Mucosa of descending colon (tissue), 3 donors: ENCODE measurements at regions not wholly inside any gene's neighbourhood (a gene's known extent, or its start where the extent isn't known, plus 50 kb on each side); places are given as distances from the start of the nearest gene placed in this dataset.

Experiments used
- ATAC-seq: fragments of 200-7000 bp; cut with Tn5 transposase; one replicate; pipeline ENCODE4 v1.9.1; 2020; ENCODE audit warnings: mild to moderate bottlenecking, moderate library complexity
- DNase-seq, 3 donors: peaks; one replicate each; pipeline ENCODE4 v3.0.0-alpha.2; 2020
- H3K36me3 ChIP-seq: fragments of 200-600 bp; one replicate; pipeline ENCODE4 v1.8.0; 2021; ENCODE audit warnings: low read depth, mild to moderate bottlenecking
- H3K4me1 ChIP-seq: fragments of 200-600 bp; one replicate; pipeline ENCODE4 v1.8.0; 2021; ENCODE audit warnings: low read depth, mild to moderate bottlenecking
- H3K4me3 ChIP-seq: fragments of 200-600 bp; one replicate; pipeline ENCODE4 v1.8.0; 2021; ENCODE audit warnings: mild to moderate bottlenecking
- H3K9me3 ChIP-seq: fragments of 200-600 bp; one replicate; pipeline ENCODE4 v1.8.0; 2021; ENCODE audit warnings: mild to moderate bottlenecking
- intact Hi-C, 2 donors: fragments of 100-400 bp; cut with DNase I in 1 of 2; cut with micrococcal nuclease in 1 of 2; formaldehyde crosslinking; loops; one replicate each; pipeline versions ENCODE4 v1.11.0 to v1.11.1; 2022; cut with DNase I, micrococcal nuclease
- TF ChIP-seq, protein P1 (sequence below): fragments of 200-600 bp; IDR thresholded peaks from one replicate; pipeline ENCODE4 v1.8.0; 2022; ENCODE audit warnings: antibody characterized with exemption, mild to moderate bottlenecking
- donor health status: DM: no; HTN: no; CAD: no; lungs with moderate emphysema.
- donor health status: DM: no; HTN: no; CAD: no.
- donor health status: DM: no; HTN: yes; CAD: no.

DNA sequence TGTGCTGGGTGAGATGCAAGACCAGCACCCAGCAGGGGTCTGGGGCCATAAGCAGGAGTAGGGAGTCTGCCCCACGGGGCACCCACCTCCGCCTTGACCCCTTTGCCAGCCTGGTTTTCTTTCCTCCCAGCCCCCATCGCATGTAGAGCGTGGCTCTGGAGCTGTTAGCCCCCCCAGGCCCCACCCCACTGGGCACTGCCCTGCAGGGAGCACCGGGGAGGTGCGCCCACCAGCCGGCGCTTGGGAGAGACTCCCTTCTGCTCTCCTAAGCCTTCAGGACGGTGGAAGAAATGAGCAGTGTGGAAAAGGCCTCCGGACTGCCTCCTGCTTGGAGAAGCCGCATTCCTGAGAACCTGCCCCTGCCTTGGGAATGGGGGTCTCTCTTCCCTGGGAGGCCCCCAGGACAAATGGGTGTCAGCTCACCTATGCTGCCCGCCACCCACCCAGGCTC lies 186.2 kb downstream of the IRF8 start:
- no peaks in the 10 kb centered on the region for H3K36me3 ChIP-seq
- TF ChIP-seq, protein P1, sequence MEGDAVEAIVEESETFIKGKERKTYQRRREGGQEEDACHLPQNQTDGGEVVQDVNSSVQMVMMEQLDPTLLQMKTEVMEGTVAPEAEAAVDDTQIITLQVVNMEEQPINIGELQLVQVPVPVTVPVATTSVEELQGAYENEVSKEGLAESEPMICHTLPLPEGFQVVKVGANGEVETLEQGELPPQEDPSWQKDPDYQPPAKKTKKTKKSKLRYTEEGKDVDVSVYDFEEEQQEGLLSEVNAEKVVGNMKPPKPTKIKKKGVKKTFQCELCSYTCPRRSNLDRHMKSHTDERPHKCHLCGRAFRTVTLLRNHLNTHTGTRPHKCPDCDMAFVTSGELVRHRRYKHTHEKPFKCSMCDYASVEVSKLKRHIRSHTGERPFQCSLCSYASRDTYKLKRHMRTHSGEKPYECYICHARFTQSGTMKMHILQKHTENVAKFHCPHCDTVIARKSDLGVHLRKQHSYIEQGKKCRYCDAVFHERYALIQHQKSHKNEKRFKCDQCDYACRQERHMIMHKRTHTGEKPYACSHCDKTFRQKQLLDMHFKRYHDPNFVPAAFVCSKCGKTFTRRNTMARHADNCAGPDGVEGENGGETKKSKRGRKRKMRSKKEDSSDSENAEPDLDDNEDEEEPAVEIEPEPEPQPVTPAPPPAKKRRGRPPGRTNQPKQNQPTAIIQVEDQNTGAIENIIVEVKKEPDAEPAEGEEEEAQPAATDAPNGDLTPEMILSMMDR: no peak
- no peak overlapping the region for H3K4me3 ChIP-seq
- H3K9me3 ChIP-seq: no peaks in the 10 kb centered on the region
- no peak for DNase-seq
- intact Hi-C loops: no loop called here
- ATAC-seq: no peak
- H3K4me1 ChIP-seq: no peaks in the 10 kb centered on the region

DNA sequence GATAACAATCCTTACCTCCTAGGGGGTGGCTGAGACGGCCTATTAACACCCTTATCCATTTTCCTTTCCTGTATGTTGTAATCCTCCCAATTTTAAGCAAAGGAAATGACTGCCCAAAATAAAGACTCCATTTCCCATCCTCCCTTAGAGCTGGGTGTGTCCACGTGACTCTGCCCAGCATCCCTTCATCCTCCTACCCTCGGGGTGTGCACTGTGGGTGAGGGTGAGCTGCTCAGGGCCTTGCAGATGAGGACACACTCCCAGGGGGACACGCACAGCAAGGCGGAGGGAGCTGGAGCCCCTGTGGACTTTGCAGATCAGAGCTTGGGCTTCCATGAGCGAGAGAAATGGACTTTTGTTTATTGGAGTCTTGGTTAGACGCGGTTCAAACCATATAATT lies 186.8 kb downstream of the IRF8 start:
- Histone ChIP-seq H3K9me3 (no peaks in the 10 kb centered on the region), H3K36me3 (no peaks in the 10 kb centered on the region), H3K4me3 (no peak overlapping the region), H3K4me1 (no peaks in the 10 kb centered on the region)
- TF ChIP-seq, protein P1: no peak
- DNase-seq: no peak
- intact Hi-C loops: no loop called here
- no peak for ATAC-seq

DNA sequence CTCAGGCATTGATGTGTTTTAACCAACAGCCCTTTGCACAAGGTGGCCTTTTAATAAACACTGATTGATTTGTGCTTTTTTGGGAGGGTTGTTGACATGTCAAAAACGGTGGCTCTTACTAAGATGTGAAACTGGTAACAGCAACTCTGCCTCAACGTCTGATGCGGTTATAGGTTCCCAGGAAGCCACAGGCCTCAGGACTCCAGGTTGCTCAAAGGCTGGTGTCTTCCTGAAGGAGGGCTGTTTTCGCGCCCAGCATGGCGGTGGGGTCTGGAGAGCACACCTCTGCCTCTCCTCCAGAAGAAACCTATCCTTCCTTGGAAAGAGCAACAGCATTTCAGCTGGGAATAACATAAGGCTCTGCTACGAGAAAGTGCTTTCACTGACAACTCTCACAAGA lies 187.5 kb downstream of the IRF8 start:
- Histone ChIP-seq H3K4me1 (no peaks in the 10 kb centered on the region), H3K9me3 (no peaks in the 10 kb centered on the region), H3K36me3 (no peaks in the 10 kb centered on the region), H3K4me3 (no peak overlapping the region)
- no peak for DNase-seq
- intact Hi-C loops: no loop called here
- ATAC-seq: no peak
- TF ChIP-seq, protein P1: no peak

DNA sequence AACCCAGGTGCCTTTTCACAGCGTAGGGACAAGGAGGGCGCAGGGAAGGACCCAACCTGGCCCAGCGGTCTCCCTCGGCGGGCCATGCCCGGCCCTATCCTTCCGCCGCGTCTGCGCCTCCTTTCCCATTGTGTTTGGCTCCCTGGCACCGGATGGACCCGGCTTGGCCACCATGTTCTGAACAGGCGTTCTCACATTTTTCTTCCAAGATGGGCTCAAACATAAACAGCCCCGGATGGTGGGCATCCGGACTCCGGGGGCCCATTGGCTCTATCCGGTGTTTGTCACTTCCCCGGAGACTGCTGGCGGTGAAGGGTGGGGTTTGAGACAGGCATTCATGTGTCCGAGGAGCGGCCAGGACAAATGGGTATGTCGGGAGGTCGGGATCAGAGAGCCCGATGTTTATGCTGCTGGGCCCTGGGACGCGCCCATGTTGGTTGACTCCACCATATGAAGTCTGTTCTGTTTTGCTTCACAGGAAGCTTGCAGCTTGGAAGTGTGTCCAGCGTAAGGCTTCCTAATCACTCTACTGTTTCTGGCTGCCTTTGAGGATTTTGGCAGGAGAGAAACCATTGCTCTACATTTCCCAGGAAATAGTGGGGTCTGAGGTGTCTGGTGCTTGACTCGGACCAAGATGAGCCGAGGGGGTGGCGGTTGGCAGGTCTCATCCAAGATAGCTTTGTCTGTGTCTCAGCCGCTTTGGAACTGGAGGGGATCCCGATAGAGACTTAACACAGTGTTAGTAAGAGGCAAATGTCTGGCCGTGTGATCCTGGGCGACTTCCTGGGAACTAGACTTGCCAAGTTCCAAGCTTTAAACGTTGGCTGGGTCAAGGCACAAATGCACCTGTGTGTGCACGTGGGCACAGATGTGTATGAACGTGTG lies 188.3 kb downstream of the IRF8 start:
- TF ChIP-seq, protein P1: no peak
- no peaks in the 10 kb centered on the region for H3K4me1 ChIP-seq
- ATAC-seq (no peak), DNase-seq (no peak)
- H3K4me3 ChIP-seq: no peak overlapping the region
- H3K9me3 ChIP-seq: no peaks in the 10 kb centered on the region
- intact Hi-C loops: no loop called here
- H3K36me3 ChIP-seq: no peaks in the 10 kb centered on the region

DNA sequence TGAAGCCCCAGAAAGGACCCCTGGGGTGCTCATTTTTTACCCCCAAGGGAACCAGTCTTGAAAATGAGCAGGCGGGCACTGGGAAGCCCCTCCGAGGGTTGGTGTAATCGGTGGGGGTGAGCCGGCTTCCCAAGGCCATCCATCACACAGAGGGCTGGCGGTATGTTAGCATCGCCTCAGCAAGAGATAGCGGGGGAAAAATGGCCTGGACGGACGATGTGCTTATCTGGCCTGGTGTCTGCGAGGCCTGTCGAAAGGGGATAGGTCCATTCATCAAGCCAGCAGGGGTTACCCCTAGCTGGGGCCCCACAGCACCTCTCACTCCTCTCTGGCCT lies 188.9 kb downstream of the IRF8 start:
- no peak for DNase-seq
- Histone ChIP-seq H3K36me3 (no peaks in the 10 kb centered on the region), H3K4me1 (no peaks in the 10 kb centered on the region), H3K4me3 (no peak overlapping the region), H3K9me3 (no peaks in the 10 kb centered on the region)
- intact Hi-C loops: no loop called here
- TF ChIP-seq, protein P1: no peak
- no peak for ATAC-seq
